ENCODE measurements at regions not wholly inside any gene's neighbourhood (a gene's known extent, or its start where the extent isn't known, plus 50 kb on each side); places are given as distances from the start of the nearest gene placed in this dataset.

- TF ChIP-seq GATA3 (IDR thresholded peaks at IDR 0.05; ENCODE audit: low read depth, low read length) (no peak), GATA2 (IDR thresholded peaks at IDR 0.05; ENCODE audit: low read depth, low read length) (no peak)
Measured at GRCh38 chr16:87017371-87018012, 299.7 kb downstream of the C16orf95 start.
